Gastroesophageal sphincter (tissue), 3 donors: ENCODE measurements at regions not wholly inside any gene's neighbourhood (a gene's known extent, or its start where the extent isn't known, plus 50 kb on each side); places are given as distances from the start of the nearest gene placed in this dataset.

Experiments used
- EP300 ChIP-seq: sonication (generic); formaldehyde crosslinking; IDR thresholded peaks from one replicate; pipeline ENCODE4 v1.6.1; 2017; ENCODE audit warnings: antibody characterized with exemption, mild to moderate bottlenecking
- POLR2A ChIP-seq, 2 donors: fragments of 450-650 bp; IDR thresholded peaks; one replicate each; pipeline ENCODE4 v1.6.1; 2017; ENCODE audit warnings: antibody characterized with exemption in 2 of 2, mild to moderate bottlenecking in 2 of 2, moderate library complexity in 1 of 2
- POLR2AphosphoS5 ChIP-seq: sonication (generic); formaldehyde crosslinking; IDR thresholded peaks from one replicate; pipeline ENCODE4 v1.6.1; 2017; ENCODE audit warnings: antibody characterized with exemption
- TF ChIP-seq, protein P1 (sequence below), 4 experiments: fragments of 200-600 bp in 2 of 4; fragments of 450-650 bp in 2 of 4; sonication (generic) in 1 of 4; IDR thresholded peaks; one replicate each; pipeline ENCODE4 v1.5.1; 2017 to 2019; ENCODE audit warnings: antibody characterized with exemption in 4 of 4, mild to moderate bottlenecking in 2 of 4, moderate library complexity in 2 of 4

DNA sequence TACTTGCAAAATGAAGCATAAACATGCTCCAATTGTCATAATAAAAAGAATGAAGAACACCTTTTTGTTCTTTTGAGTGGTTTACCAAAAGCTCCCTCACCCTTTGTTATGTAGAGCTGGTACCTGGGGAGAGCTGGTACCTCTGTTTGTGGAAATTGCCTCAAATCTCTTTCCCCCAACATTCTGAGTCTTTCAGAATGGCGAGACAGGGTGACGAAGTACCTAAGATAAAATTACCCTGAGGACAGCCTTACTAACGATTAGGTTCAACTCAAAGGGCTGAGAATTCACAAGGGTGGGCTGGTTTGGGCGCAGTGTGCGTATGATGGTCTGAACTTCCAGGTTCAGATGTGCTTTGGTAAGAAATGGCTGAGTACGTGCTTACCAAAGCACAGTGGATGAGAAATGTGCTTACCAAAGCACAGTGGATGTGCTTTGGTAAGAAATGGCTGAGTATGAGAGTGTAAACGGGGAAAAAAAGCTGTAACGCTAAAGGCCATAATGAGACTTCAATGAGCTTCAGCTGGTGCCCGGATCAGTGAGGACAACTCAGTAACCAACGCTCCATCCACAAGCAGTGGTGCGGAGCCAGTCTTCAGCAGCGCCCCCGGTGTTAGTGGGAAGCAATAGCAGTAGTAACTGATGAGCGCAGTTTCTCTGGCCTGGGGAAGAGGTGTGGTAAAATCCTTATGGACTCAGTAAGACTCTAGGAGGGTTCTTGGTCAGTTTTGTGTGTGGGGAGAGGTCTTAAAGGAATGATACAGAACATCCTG, 72.3 kb upstream of the LRIG1 start:
- TF ChIP-seq, protein P1, sequence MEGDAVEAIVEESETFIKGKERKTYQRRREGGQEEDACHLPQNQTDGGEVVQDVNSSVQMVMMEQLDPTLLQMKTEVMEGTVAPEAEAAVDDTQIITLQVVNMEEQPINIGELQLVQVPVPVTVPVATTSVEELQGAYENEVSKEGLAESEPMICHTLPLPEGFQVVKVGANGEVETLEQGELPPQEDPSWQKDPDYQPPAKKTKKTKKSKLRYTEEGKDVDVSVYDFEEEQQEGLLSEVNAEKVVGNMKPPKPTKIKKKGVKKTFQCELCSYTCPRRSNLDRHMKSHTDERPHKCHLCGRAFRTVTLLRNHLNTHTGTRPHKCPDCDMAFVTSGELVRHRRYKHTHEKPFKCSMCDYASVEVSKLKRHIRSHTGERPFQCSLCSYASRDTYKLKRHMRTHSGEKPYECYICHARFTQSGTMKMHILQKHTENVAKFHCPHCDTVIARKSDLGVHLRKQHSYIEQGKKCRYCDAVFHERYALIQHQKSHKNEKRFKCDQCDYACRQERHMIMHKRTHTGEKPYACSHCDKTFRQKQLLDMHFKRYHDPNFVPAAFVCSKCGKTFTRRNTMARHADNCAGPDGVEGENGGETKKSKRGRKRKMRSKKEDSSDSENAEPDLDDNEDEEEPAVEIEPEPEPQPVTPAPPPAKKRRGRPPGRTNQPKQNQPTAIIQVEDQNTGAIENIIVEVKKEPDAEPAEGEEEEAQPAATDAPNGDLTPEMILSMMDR (IDR thresholded peaks at IDR 0.05), result no peak
- TF ChIP-seq POLR2A (IDR thresholded peaks at IDR 0.05) (no peak), POLR2AphosphoS5 (no peak), EP300 (no peak)
